Liver (tissue), 8 donors: ENCODE measurements at regions not wholly inside any gene's neighbourhood (a gene's known extent, or its start where the extent isn't known, plus 50 kb on each side); places are given as distances from the start of the nearest gene placed in this dataset.

ENCODE experiments used
- DNase-seq: peaks from one replicate; pipeline ENCODE4 v3.0.0-alpha.2; 2017; ENCODE audit warnings: low spot score
- H3K27ac ChIP-seq, 2 donors: one replicate each; pipeline ENCODE4 v1.7.0; 2013; ENCODE audit warnings: inconsistent platforms in 2 of 2, low read length in 2 of 2, control low read depth in 1 of 2, low read depth in 1 of 2, mild to moderate bottlenecking in 1 of 2
- H3K27me3 ChIP-seq, 4 donors: one replicate each; pipeline versions ENCODE4 v1.6.1 to v1.7.0; 2013; ENCODE audit warnings: low read length in 3 of 4, inconsistent platforms in 1 of 4, mild to moderate bottlenecking in 1 of 4, moderate library complexity in 1 of 4; ENCODE audit not compliant: control insufficient read depth in 4 of 4, insufficient read depth in 4 of 4
- H3K36me3 ChIP-seq, 4 donors: one replicate each; pipeline versions ENCODE4 v1.6.1 to v1.7.0; 2013; ENCODE audit warnings: low read length in 3 of 4, mild to moderate bottlenecking in 3 of 4, low read depth in 1 of 4, moderate library complexity in 1 of 4; ENCODE audit not compliant: control insufficient read depth in 4 of 4, insufficient read depth in 3 of 4
- H3K4me1 ChIP-seq, 4 donors: one replicate each; pipeline versions ENCODE4 v1.6.1 to v1.7.0; 2013; ENCODE audit warnings: low read length in 3 of 4, mild to moderate bottlenecking in 3 of 4, moderate library complexity in 1 of 4; ENCODE audit not compliant: control insufficient read depth in 4 of 4, insufficient read depth in 4 of 4
- H3K4me3 ChIP-seq, 3 donors: one replicate each; pipeline versions ENCODE4 v1.6.1 to v1.7.0; 2013; ENCODE audit warnings: low read length in 3 of 3, control low read depth in 1 of 3, low read depth in 1 of 3, mild to moderate bottlenecking in 1 of 3
- H3K9ac ChIP-seq, 2 donors: one replicate each; pipeline ENCODE4 v1.7.0; 2013; ENCODE audit warnings: low read length in 2 of 2, mild to moderate bottlenecking in 2 of 2, moderate library complexity in 2 of 2, control low read depth in 1 of 2, low read depth in 1 of 2
- H3K9me3 ChIP-seq, 4 donors: one replicate each; pipeline versions ENCODE4 v1.6.1 to v1.7.0; 2013; ENCODE audit warnings: low read length in 3 of 4; ENCODE audit not compliant: control insufficient read depth in 4 of 4
- CTCF ChIP-seq: fragments of 150-350 bp; IDR thresholded peaks from 2 replicates; pipeline ENCODE4 v1.5.1; 2017; ENCODE audit warnings: improper control_type of control experiment, low read depth, low read length; ENCODE audit not compliant: missing input control
- FOXA2 ChIP-seq: IDR thresholded peaks from 2 replicates; pipeline ENCODE4 v1.6.1; 2016; ENCODE audit warnings: antibody characterized with exemption
- HNF4G ChIP-seq: IDR thresholded peaks from 2 replicates; pipeline ENCODE4 v1.6.1; 2016; ENCODE audit warnings: antibody characterized with exemption
- MAX ChIP-seq: IDR thresholded peaks from 2 replicates; pipeline ENCODE4 v1.6.1; 2016; ENCODE audit warnings: antibody characterized with exemption
- NR2F2 ChIP-seq: IDR thresholded peaks from 2 replicates; pipeline ENCODE4 v1.6.1; 2016; ENCODE audit warnings: antibody characterized with exemption
- RAD21 ChIP-seq, 2 donors: IDR thresholded peaks; 2 replicates each; pipeline ENCODE4 v1.6.1; 2016; ENCODE audit warnings: antibody characterized with exemption in 2 of 2, mild to moderate bottlenecking in 2 of 2
- TAF1 ChIP-seq: conservative IDR thresholded peaks from 2 replicates; pipeline ENCODE4 v1.6.1; 2016; ENCODE audit warnings: antibody characterized with exemption, mild to moderate bottlenecking
- YY1 ChIP-seq: IDR thresholded peaks from 2 replicates; pipeline ENCODE4 v1.6.1; 2016; ENCODE audit warnings: antibody characterized with exemption, mild to moderate bottlenecking
- ZBTB33 ChIP-seq: IDR thresholded peaks from 2 replicates; pipeline ENCODE4 v1.6.1; 2016; ENCODE audit warnings: antibody characterized with exemption
- WGBS: extraction: QIAGEN DNeasy Blood & Tissue Kit; methylation state at CpG from one replicate; pipeline ENCODE4 v1.1.7; 2013; 5-methylcytosine and 5-hydroxymethylcytosine counted together
- donor health status: healthy.
- donor health status: healthy.
- donor health status: healthy.
- donor health status: healthy.
- donor health status: healthy.

- H3K27me3 ChIP-seq = no peaks in the 10 kb centered on the region
- H3K4me1 ChIP-seq = peaks cover 5 to 38% (median 30%) of the 10 kb centered on the region in 4 donors
- no peak for DNase-seq
- no peak overlapping the region for H3K27ac ChIP-seq
- 2% methylated on average over 2 of the region's 2 CpGs for WGBS
- no peak for TF ChIP-seq MAX
- peak in 1 of 2 donors; percentile 4 for TF ChIP-seq RAD21 (IDR thresholded peaks at IDR 0.05)
- no peak for TF ChIP-seq FOXA2
- no peak for TF ChIP-seq CTCF
- no peak for TF ChIP-seq ZBTB33
- peak; percentile 26 for TF ChIP-seq NR2F2
- no peak for TF ChIP-seq TAF1
- no peak for TF ChIP-seq HNF4G
- TF ChIP-seq YY1 = no peak
- no peak overlapping the region for H3K9ac ChIP-seq
- H3K9me3 ChIP-seq = no peaks in the 10 kb centered on the region
- H3K4me3 ChIP-seq = no peak overlapping the region
- H3K36me3 ChIP-seq = no peaks in the 10 kb centered on the region
Observed at GRCh38 chr2:203815541-203815898, 52.1 kb upstream of the CTLA4 start.

GRCh38 chr2:203817147-203817546, 50.4 kb upstream of the CTLA4 start:
- H3K27ac ChIP-seq = no peak overlapping the region
- WGBS = 78% methylated on average over 5 of the region's 5 CpGs
- no peak for TF ChIP-seq RAD21 (IDR thresholded peaks at IDR 0.05)
- no peaks in the 10 kb centered on the region for H3K36me3 ChIP-seq
- H3K9ac ChIP-seq = no peak overlapping the region
- H3K4me3 ChIP-seq = no peak overlapping the region
- H3K9me3 ChIP-seq = no peaks in the 10 kb centered on the region
- H3K4me1 ChIP-seq = peaks cover 1 to 30% (median 22%) of the 10 kb centered on the region in 4 donors
- no peak for DNase-seq
- no peaks in the 10 kb centered on the region for H3K27me3 ChIP-seq
